ENCODE measurements at regions not wholly inside any gene's neighbourhood (a gene's known extent, or its start where the extent isn't known, plus 50 kb on each side); places are given as distances from the start of the nearest gene placed in this dataset.

- TF ChIP-seq ZNF432 (CRISPR knock-in tag; IDR thresholded peaks at IDR 0.05; ENCODE audit: borderline replicate concordance) = no peak
- no peak for TF ChIP-seq NFRKB (IDR thresholded peaks at IDR 0.05)
Observed at GRCh38 chr3:87363721-87364120, 87.3 kb upstream of the POU1F1 start (continued).

DNA sequence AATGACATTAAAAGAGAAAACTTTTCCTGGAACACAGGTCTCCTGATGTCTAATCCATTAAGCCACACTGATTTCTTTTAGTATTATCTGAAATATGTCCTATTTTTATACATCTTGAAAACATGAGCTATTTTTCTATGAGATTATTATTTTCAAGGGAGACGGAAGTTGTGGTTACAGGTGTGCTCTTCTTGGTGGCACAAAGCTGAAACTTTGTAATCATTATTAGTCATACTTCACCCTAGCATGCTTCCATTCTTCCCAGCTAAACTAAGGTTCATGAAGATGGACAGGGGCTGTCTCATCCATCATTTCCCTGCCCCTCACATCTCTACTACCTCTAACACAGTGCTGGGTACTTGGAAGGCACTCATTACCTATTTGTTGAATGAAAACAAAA lies 85.6 kb upstream of the POU1F1 start:
- Histone ChIP-seq H3K27me3 (ENCODE audit: control insufficient read depth in 1 of 2, insufficient read depth in 2 of 2, low read length in 2 of 2) (no peaks in the 10 kb centered on the region), H3K27ac (ENCODE audit: extremely low read length, insufficient read depth, low read length) (no peak overlapping the region), H4K20me1 (ENCODE audit: insufficient read depth, low read length) (no peaks in the 10 kb centered on the region), H3K9ac (ENCODE audit: insufficient read depth, low read depth, low read length) (no peak overlapping the region), H2AFZ (ENCODE audit: low read length) (no peak overlapping the region), H3K9me3 (ENCODE audit: low read length) (no peaks in the 10 kb centered on the region), H3K36me3 (replicated peaks in 1 of 2; ENCODE audit: control insufficient read depth in 1 of 2, insufficient read depth in 2 of 2, low read length in 2 of 2) (no peaks in the 10 kb centered on the region), H3K4me2 (ENCODE audit: low read depth, low read length) (no peak overlapping the region), H3K4me1 (ENCODE audit: insufficient read depth, low read length) (no peaks in the 10 kb centered on the region), H3K79me2 (ENCODE audit: insufficient read depth, low read length) (no peaks in the 10 kb centered on the region), H3K4me3 (replicated peaks in 1 of 3; ENCODE audit: insufficient read depth in 1 of 3, low read depth in 2 of 3, low read length in 3 of 3) (no peak overlapping the region)
- DNase-seq (ENCODE audit: low spot score) (no peak), FAIRE-seq (no peak), ATAC-seq (no peak)
- TF ChIP-seq ZNF839 (CRISPR knock-in tag; IDR thresholded peaks at IDR 0.05; ENCODE audit: borderline replicate concordance) (no peak), ZNF3 (CRISPR knock-in tag; IDR thresholded peaks at IDR 0.05) (no peak), KAT8 (CRISPR knock-in tag; IDR thresholded peaks at IDR 0.05) (no peak), ZFYVE20 (CRISPR knock-in tag; IDR thresholded peaks at IDR 0.05; ENCODE audit: borderline replicate concordance, low read depth) (no peak), MED8 (CRISPR knock-in tag; IDR thresholded peaks at IDR 0.05; ENCODE audit: insufficient replicate concordance) (no peak), SIN3B (IDR thresholded peaks at IDR 0.05; ENCODE audit: low read length) (no peak), XRCC5 (optimal IDR thresholded peaks at IDR 0.05; ENCODE audit: low read length) (no peak), ONECUT2 (CRISPR knock-in tag; IDR thresholded peaks at IDR 0.05) (no peak), SKI (IDR thresholded peaks at IDR 0.05; ENCODE audit: partially characterized antibody) (no peak), FOXC1 (CRISPR knock-in tag; IDR thresholded peaks at IDR 0.05; ENCODE audit: borderline replicate concordance) (no peak), NFYB (CRISPR knock-in tag; IDR thresholded peaks at IDR 0.05) (no peak), GATAD2A (CRISPR knock-in tag; IDR thresholded peaks at IDR 0.05) (no peak), SNAI1 (CRISPR knock-in tag; IDR thresholded peaks at IDR 0.05; ENCODE audit: borderline replicate concordance) (no peak), ZNF615 (CRISPR knock-in tag; IDR thresholded peaks at IDR 0.05; ENCODE audit: borderline replicate concordance) (no peak), ZBTB34 (CRISPR knock-in tag; IDR thresholded peaks at IDR 0.05) (no peak)
- TF ChIP-seq, protein P1, sequence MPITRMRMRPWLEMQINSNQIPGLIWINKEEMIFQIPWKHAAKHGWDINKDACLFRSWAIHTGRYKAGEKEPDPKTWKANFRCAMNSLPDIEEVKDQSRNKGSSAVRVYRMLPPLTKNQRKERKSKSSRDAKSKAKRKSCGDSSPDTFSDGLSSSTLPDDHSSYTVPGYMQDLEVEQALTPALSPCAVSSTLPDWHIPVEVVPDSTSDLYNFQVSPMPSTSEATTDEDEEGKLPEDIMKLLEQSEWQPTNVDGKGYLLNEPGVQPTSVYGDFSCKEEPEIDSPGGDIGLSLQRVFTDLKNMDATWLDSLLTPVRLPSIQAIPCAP (CRISPR knock-in tag; IDR thresholded peaks at IDR 0.05; ENCODE audit: low read depth) = no peak
- TF ChIP-seq, protein P2, sequence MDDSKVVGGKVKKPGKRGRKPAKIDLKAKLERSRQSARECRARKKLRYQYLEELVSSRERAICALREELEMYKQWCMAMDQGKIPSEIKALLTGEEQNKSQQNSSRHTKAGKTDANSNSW (CRISPR knock-in tag; IDR thresholded peaks at IDR 0.05; ENCODE audit: borderline replicate concordance) = no peak
- TF ChIP-seq, protein P3, sequence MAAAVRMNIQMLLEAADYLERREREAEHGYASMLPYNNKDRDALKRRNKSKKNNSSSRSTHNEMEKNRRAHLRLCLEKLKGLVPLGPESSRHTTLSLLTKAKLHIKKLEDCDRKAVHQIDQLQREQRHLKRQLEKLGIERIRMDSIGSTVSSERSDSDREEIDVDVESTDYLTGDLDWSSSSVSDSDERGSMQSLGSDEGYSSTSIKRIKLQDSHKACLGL (CRISPR knock-in tag; IDR thresholded peaks at IDR 0.05) = no peak
- BruUV-seq (replicated peaks) = no TSS peak
- WGBS (ENCODE audit: low lambda C conversion rate) = 0% methylated on average over 1 of the region's 1 CpG
- ChIA-PET CTCF (ENCODE audit: low intra/inter-chr PET ratio, low total read pairs) (no interaction called here), POLR2A (no interaction called here)
- in situ Hi-C loops (cut with HindIII; ENCODE audit: extremely low pct_ligation_motif_present, low pct_unique_long_range_greater_than_20kb) = no loop called here
- intact Hi-C loops (cut with micrococcal nuclease; ENCODE audit: unreplicated experiment) = no loop called here

All from HepG2 (cell line).